Activated CD4-positive, alpha-beta T cell treated with anti-CD3 and anti-CD28 coated beads, Interleukin-10, Interleukin-2, amounts not matched to agents 100 ng/mL and 50 ng/mL, durations not matched to agents 16 hours and 8 hours (primary cell): ENCODE measurements at regions not wholly inside any gene's neighbourhood (a gene's known extent, or its start where the extent isn't known, plus 50 kb on each side); places are given as distances from the start of the nearest gene placed in this dataset.
"Not testable (repeated sequence)": the region's sequence is repeated elsewhere in the genome, so short reads cannot be mapped to it uniquely, and the experiment has no call there.

Experiments used
- DNase-seq: peaks from one replicate; pipeline ENCODE4 v3.0.0-alpha.2; 2020

DNA sequence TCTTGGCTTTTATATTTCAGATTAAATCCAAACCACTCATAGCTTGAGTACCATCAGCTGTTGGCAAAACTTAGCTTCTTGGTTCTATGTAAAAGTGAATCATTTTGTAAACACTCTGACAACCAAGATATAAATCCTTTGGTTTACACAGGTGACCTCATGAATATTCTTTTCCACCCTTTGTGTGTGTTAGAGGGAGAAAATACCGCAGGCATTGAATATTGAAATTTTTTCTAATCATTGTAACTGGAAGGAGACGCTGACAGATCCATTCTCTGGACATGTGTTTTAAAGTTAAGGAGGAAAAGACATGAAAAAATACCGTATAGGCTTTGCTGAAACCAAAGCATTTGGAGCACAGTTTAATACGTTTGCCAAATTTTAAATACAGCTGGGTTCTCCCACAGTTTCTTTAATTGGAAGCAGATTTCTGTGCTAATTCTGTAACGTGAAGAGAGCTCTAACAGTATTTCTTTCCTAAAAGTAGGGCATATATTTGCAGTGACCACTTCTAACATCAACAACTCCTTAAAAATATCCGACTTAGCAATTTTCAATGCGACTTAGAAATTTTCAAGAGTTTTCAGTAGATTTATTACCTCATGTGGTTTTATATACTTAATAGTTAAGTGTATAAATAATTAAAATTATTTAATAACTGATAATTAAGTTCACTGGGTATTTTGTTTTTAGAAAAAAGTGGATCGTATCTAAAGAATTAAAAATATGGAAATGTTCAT, 388.2 kb downstream of the USP25 start:
- DNase-seq, result no peak

DNA sequence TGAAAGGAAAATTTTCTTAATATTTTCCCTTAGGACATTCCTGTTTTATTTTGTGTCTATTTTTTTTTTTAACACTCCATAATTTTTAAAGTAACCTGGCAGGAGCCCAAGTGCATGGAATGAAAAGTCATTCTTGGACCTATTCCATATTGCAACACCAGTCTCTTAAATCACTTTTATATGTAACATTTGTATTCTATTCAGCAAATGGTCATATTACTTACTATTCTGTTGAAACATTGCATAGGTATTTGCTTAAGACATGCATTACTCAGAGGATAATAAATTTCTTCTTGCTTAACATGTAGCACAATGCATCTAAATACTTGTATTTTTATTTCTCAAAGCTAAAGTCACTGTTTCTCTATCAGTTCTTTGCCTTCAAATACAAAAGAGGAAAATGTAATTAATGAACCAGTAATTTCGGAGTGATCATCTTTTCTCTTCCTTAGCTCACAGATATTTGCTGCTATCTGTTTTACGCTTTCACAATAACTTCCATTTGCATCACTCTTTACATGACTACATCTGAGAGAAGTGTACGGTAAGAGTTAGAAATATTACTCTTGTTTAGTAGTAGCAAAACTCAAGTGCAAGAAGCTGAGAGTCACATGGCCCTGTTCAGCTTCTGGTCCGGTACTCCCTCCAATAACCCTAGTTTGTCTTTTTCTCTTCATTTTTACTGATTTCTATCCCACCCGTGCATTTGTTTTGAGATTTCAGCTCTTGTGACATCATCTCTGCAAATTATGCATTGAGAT, 394.8 kb downstream of the USP25 start:
- no peak for DNase-seq

DNA sequence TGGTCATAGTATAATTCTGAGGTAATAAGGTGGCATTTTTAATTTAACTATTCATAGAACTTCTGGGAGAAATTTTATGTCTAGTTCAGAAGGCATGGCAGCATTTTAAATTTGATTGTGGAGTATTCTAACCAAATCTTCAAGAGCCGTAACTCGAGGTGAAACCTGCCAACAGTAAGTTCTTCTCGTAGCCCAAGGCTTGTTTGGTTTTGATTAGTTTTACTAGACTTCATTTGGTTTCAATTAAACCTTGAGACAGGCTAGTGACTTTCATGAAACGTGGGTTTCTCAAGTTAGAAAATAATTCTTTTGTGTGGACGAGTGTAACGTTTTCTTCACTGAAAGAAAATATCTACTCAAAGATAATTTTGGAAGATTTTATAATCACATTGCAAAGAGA, 395.5 kb downstream of the USP25 start:
- no peak for DNase-seq

DNA sequence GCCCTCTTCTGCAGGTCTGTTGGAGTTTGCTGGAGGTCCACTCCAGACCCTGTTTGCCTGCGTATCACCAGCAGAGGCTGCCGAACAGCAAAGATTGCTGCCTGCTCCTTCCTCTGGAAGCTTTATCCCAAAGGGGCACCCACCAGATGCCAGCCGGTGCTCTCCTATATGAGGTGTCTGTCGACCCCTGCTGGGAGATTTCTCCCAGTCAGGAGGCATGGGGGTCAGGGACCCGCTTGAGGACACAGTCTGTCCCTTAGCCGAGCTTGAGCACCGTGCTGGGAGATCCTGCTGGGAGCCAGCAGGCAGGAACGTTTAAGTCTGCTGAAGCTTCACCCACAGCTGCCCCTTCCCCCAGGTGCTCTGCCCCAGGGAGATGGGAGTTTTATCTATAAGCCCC, 402.7 kb downstream of the USP25 start:
- DNase-seq, result not testable (repeated sequence)

GRCh38 chr21:16133248-16133647, 403.5 kb downstream of the USP25 start:
- no peak for DNase-seq

- no peak for DNase-seq
Measured at GRCh38 chr21:16134134-16134533, 404.4 kb downstream of the USP25 start.

GRCh38 chr21:16137106-16137505, 407.3 kb downstream of the USP25 start:
- no peak for DNase-seq

DNA sequence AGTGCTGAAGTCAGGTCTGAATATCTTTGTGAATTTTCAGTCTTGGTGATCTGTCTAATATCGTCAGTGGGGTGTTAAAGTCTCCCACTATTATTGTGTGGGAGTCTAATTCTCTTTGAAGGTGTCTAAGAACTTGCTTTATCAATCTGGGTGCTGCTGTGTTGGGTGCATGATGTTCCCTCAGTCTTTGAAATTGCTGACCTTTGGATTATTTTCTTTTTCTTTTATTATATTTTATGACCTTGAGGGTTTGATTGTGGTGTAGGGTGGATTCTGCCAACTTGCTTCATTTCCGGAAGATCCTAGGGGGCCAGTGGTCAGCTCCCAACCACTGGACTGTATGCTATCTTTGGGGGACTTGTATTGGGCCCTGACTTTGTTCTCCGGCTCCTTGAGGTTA, 415.3 kb downstream of the USP25 start:
- no peak for DNase-seq

- DNase-seq, result no peak
Measured at GRCh38 chr21:16145479-16145878, 415.7 kb downstream of the USP25 start.

GRCh38 chr21:16154321-16154720, 424.5 kb downstream of the USP25 start:
- no peak for DNase-seq

- DNase-seq, result no peak
Measured at GRCh38 chr21:16154951-16155635, 425.3 kb downstream of the USP25 start.

- no peak for DNase-seq
Measured at GRCh38 chr21:16156841-16157489, 427.2 kb downstream of the USP25 start.

DNA sequence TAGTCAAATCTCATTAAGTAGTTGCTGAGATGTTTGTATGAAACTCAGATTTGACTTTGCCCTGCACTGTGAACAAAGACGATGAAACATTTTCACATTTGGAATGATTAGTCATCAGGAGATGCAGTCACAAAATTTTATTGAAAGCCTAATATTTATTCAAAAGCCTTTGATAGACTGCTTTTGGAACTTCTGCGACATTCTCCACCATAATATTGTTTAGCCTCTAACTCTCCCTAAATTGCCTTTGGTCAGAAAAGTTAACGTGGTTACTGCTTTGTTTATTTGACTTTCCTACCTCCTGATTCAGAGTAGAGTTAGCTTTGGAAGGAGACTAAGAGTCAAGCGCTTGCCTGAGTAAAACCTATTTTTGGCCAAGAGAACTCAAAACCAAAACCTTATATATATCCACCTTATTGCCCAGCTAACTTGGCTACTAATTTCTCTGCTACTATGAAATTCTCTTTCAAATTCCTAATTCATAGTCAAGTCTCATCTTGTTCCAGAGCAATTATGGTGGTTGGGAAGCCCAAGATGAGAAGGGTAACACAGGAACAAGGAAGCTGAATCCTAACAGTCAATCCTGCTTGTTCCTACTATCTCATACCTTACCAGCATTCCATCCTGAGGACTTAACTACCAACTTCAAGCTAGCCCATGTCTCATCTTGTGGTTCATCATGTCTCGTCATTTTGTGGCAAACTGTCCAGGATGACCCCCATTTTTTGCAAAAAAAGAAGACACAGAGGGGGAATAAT, 429.6 kb downstream of the USP25 start:
- no peak for DNase-seq

DNA sequence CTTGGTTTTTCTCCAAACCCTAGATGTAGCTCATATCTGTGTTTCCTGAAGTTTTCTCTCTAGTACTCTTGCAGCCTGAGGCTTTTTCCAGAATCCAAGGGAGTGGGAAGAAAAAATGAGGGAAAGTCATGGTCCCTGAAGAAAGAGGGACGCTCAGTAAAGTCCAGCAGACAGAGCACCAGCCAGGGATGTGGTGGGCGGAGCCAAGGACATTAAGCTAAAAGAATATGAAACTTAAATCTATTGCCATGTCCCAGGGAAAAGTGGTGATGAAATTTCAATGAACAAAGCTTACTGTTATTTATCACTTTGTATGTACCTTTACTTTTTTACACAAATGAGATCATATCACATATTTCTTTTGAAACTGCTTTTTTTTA, 430.2 kb downstream of the USP25 start:
- no peak for DNase-seq

DNA sequence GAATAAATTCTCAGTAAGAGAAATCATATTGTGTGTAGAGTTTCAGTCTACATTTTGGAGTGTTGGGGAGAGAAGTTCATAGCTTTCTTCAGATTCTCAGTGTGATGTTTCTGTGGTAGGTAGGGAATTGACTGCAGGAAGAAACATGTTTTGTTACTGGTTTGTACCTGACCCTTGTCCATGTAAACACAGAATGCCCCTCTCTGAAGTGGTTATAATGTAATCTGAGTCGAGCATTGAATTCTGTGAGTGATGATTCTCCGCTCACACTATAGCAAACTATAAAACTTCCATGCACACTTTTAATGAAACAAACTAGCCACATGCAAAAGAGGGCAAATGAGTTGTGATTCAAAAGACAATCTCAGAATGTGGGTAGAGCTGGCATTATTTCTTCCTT, 433.2 kb downstream of the USP25 start:
- DNase-seq, result no peak

- no peak for DNase-seq
Measured at GRCh38 chr21:16169102-16169511, 439.3 kb downstream of the USP25 start.

DNA sequence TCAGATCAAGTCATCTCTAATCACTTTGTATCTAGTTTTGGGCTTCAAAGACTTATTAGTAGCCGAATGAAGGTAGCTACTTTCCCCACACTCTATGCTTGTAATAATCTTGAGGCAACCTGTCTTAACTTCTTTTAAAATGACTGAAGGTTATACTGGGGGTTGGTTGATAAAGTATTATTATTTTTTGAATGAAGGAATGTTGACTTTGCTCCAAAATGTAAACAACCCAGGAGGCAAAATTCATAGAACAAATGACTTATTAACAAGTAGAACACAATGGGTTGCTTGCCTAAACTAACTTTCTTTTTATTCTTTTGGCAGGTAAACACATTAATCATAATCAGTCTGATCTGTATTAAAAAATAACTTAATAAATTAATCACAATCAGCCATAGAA, 440.0 kb downstream of the USP25 start:
- no peak for DNase-seq

GRCh38 chr21:16176570-16176969, 446.8 kb downstream of the USP25 start:
- no peak for DNase-seq

DNA sequence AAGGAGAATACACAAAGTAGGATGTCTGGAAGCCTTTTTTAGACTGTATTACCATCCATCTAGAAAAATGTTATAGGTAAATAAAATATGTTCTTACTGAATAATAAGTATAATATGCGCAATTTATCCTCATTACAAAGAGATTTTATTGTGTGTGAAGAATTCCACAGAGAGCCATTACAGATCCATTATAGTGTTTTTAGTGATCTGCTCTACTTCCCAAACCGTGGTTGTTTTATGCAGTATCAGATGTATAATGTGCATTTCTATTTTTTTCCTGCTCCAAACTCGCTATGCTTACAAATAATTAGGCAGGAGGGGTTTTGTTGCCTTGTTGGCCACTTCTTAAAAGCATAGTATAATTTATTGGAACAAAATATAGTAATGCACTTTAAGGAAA, 447.8 kb downstream of the USP25 start:
- no peak for DNase-seq

DNA sequence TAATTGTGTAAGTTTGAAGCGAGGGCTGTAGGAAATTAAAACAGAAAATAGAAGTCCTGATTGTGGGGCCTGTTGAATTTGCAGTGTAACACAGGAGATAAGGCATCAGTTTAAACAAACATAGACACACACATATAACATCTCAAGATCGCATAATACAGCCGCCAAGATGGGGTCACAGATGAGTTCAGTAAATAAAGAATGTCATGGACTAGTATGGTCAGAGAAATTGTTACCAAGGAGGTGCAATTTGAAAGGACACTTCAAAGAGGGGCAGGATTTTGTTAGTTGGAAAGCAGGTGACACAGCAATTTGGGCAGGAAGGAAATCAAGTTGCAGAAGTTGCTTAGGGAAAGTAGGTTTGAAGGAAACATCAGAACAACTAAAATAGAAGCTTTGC, 450.0 kb downstream of the USP25 start:
- no peak for DNase-seq

- DNase-seq, result no peak
Measured at GRCh38 chr21:16180614-16181013, 450.8 kb downstream of the USP25 start.

GRCh38 chr21:16181018-16181417, 451.2 kb downstream of the USP25 start:
- no peak for DNase-seq

GRCh38 chr21:16185766-16186165, 456.0 kb downstream of the USP25 start:
- DNase-seq, result no peak
